ENCODE measurements at regions not wholly inside any gene's neighbourhood (a gene's known extent, or its start where the extent isn't known, plus 50 kb on each side); places are given as distances from the start of the nearest gene placed in this dataset.

DNA sequence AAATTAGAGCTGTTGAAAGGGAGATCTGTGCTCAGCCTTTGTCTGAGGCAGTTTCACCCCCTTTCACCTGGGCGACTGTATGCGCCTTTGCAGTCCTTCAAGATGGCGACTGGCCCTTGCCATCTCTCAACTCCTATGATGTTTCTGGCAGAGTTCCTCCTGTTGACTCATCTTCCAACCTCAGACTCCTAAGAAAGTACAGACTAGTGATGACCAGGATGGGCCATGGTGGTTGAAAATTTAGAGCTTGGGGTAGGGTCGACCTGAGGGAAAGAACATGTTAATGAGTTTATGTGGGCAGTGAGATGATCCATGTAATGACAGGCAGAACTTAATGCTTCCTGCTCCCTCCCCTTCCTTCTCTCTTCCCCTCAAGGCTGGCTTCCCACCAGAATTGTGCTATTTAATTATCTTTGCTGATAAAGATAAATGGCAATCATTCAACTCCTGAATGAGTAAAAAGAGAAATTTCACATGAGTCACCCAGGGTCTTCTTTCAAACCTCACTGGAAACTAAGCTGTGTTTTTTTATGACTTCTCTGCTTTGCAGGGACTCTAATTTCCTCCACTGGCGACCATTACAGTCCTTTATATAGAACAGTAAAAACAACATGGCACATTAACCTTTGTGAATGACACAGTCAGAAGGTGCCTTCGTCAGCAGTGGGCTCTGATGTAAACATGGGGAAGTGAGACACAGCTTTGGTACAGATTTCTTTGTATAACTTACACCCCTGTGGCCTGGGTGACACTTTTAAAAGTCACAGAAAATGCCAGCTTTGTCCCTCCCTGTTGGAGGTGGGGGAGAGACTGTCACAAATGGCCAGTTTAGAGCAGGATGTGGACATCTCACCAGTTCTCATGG is 103.5 kb downstream of the SCP2D1 start:
- Mint-ChIP-seq H3K27ac (peak overlapping the region; percentile 60), H3K9me3 (no peaks in the 10 kb centered on the region), H3K36me3 (ENCODE audit: low read depth) (no peaks in the 10 kb centered on the region), H3K4me1 (peaks cover 21% of the 10 kb centered on the region), H3K4me3 (no peak overlapping the region), H3K27me3 (ENCODE audit: low read depth, poor library complexity) (peaks cover 9% of the 10 kb centered on the region)
- TF ChIP-seq, protein P1, sequence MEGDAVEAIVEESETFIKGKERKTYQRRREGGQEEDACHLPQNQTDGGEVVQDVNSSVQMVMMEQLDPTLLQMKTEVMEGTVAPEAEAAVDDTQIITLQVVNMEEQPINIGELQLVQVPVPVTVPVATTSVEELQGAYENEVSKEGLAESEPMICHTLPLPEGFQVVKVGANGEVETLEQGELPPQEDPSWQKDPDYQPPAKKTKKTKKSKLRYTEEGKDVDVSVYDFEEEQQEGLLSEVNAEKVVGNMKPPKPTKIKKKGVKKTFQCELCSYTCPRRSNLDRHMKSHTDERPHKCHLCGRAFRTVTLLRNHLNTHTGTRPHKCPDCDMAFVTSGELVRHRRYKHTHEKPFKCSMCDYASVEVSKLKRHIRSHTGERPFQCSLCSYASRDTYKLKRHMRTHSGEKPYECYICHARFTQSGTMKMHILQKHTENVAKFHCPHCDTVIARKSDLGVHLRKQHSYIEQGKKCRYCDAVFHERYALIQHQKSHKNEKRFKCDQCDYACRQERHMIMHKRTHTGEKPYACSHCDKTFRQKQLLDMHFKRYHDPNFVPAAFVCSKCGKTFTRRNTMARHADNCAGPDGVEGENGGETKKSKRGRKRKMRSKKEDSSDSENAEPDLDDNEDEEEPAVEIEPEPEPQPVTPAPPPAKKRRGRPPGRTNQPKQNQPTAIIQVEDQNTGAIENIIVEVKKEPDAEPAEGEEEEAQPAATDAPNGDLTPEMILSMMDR (IDR thresholded peaks at IDR 0.05): no peak
- DNase-seq: no peak

DNA sequence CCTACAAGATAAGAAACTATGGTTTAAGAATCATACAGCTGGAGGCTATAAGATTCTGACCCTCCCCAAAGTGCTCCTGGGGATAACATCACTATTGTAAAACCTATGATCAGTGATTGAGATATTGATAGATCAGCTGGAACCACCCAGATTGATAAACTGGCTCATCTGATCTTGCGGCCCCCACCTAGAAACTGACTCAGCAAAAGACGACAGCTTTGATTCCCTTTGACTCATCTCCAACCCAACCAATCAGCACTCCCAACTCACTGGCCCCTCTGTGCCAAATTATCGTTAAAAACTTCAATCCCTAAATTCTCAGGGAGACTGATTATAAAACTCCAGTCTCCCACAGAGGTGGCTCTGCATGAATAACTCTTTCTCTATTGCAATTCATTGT is 106.4 kb downstream of the SCP2D1 start:
- Mint-ChIP-seq H3K27me3 (ENCODE audit: low read depth, poor library complexity) (peaks cover 5% of the 10 kb centered on the region), H3K4me3 (no peak overlapping the region), H3K36me3 (ENCODE audit: low read depth) (no peaks in the 10 kb centered on the region), H3K27ac (no peak overlapping the region), H3K4me1 (peaks cover 21% of the 10 kb centered on the region), H3K9me3 (no peaks in the 10 kb centered on the region)
- no peak for DNase-seq
- TF ChIP-seq, protein P1 (IDR thresholded peaks at IDR 0.05): no peak

DNA sequence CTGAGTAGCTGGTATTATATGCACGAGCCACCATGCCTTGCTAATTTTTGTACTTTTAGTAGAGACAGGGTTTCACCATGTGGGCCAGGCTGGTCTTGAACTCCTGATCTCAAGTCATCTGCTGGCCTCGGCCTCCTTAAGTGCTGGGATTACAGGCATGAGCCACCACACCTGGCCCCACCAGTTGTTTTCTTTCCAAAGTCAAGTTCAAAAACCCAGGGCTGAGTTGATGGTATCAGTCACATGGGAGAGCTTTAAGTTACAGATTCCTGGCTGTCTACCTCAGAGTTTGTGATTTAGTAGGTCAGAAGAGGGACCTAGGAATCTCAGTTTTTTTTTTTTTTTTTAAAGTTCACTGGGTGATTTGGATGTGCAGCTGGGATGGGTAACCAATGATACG is 107.7 kb downstream of the SCP2D1 start:
- DNase-seq: no peak
- no peaks in the 10 kb centered on the region for H3K36me3 Mint-ChIP-seq (ENCODE audit: low read depth)
- no peaks in the 10 kb centered on the region for H3K9me3 Mint-ChIP-seq
- H3K27ac Mint-ChIP-seq: no peak overlapping the region
- H3K4me1 Mint-ChIP-seq: peaks cover 18% of the 10 kb centered on the region
- no peak overlapping the region for H3K4me3 Mint-ChIP-seq
- TF ChIP-seq, protein P1 (IDR thresholded peaks at IDR 0.05): no peak
- H3K27me3 Mint-ChIP-seq (ENCODE audit: low read depth, poor library complexity): peaks cover 5% of the 10 kb centered on the region

DNA sequence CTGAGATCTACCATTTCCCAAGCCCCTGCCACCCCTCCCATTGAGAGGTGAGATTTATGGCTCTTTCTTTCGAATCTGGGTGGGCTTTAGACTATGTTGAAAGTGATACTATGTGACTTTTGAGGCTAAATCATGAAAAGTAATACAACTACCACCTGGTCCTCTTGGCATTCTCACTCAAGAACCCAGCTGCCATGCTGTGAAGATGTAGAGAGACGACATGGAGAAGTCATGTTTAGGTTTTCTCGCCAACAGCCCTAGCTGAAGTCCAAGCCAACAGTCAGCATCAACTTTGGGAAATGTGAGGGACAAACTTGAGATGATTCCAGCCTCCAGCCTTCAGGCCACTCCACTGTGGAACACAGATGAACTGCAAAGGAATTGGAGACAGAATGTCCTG is 108.7 kb downstream of the SCP2D1 start:
- TF ChIP-seq, protein P1 (IDR thresholded peaks at IDR 0.05): no peak
- H3K27ac Mint-ChIP-seq: no peak overlapping the region
- DNase-seq: no peak
- H3K27me3 Mint-ChIP-seq (ENCODE audit: low read depth, poor library complexity): peaks cover 5% of the 10 kb centered on the region
- H3K4me1 Mint-ChIP-seq: peaks cover 21% of the 10 kb centered on the region
- H3K9me3 Mint-ChIP-seq: no peaks in the 10 kb centered on the region
- H3K4me3 Mint-ChIP-seq: no peak overlapping the region
- H3K36me3 Mint-ChIP-seq (ENCODE audit: low read depth): no peaks in the 10 kb centered on the region

DNA sequence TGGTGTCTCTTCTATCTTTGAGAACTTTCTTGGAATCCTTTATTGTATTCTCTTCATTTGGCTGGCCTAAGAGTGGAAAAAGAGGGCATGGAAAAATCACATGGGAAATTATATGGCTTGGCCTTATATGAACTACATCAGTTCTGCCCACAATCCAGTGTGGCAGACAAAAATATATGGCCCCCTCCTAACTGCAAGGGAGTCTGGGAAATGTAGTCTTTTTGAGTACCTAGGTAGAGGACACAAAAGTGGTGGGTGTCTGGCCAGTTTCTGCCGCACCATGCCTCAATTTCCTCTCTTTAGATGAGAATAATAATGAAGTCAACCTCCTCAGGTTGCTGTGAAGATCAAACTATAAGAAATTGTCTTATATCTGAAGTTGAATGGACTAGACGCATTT is 109.3 kb downstream of the SCP2D1 start:
- TF ChIP-seq, protein P1 (IDR thresholded peaks at IDR 0.05): no peak
- Mint-ChIP-seq H3K9me3 (no peaks in the 10 kb centered on the region), H3K36me3 (ENCODE audit: low read depth) (no peaks in the 10 kb centered on the region), H3K4me1 (peaks cover 14% of the 10 kb centered on the region), H3K4me3 (no peak overlapping the region), H3K27me3 (ENCODE audit: low read depth, poor library complexity) (peaks cover 5% of the 10 kb centered on the region), H3K27ac (no peak overlapping the region)
- DNase-seq: no peak

DNA sequence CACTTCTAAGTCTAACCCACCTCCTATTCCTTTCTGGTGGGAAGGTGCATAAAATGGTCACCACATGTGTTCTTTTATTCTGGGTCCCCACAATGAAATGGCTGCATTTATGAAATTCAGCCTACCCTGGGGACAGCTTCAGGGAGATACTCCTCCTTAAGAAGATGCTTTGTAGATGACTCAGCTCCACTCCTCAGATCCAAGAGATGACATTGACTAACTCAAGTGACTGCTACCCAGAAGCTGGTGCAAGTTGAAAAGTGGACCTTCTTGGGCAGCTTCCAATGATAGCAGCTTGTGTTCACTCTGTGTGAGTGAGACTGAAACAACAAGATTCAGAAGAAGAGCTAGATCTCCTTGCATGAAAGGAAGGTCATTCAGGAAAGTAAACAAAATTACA is 113.4 kb downstream of the SCP2D1 start:
- TF ChIP-seq, protein P1 (IDR thresholded peaks at IDR 0.05): no peak
- H3K36me3 Mint-ChIP-seq (ENCODE audit: low read depth): no peaks in the 10 kb centered on the region
- no peaks in the 10 kb centered on the region for H3K27me3 Mint-ChIP-seq (ENCODE audit: low read depth, poor library complexity)
- DNase-seq: no peak
- H3K4me1 Mint-ChIP-seq: peaks cover 10% of the 10 kb centered on the region
- peak overlapping the region; percentile 79 for H3K27ac Mint-ChIP-seq
- H3K4me3 Mint-ChIP-seq: no peak overlapping the region
- peaks cover 1% of the 10 kb centered on the region for H3K9me3 Mint-ChIP-seq
